Vagina (tissue), 2 donors: ENCODE measurements at regions not wholly inside any gene's neighbourhood (a gene's known extent, or its start where the extent isn't known, plus 50 kb on each side); places are given as distances from the start of the nearest gene placed in this dataset.

Source experiments
- CTCF ChIP-seq, 3 experiments: fragments of 450-650 bp in 2 of 3; fragments of 200-600 bp in 1 of 3; sonication (generic) in 1 of 3; IDR thresholded peaks; one replicate each; pipeline ENCODE4 v1.5.1; 2017 to 2019; ENCODE audit warnings: antibody characterized with exemption in 3 of 3, mild to moderate bottlenecking in 2 of 3, moderate library complexity in 2 of 3
- POLR2A ChIP-seq, 2 donors: fragments of 450-650 bp; IDR thresholded peaks; one replicate each; pipeline ENCODE4 v1.6.1; 2017; ENCODE audit warnings: antibody characterized with exemption in 2 of 2, mild to moderate bottlenecking in 2 of 2, moderate library complexity in 2 of 2
- POLR2AphosphoS5 ChIP-seq, 2 donors: sonication (generic); formaldehyde crosslinking; IDR thresholded peaks; one replicate each; pipeline ENCODE4 v1.9.0; 2017; ENCODE audit warnings: antibody characterized with exemption in 2 of 2, mild to moderate bottlenecking in 2 of 2, low read depth in 1 of 2; ENCODE audit not compliant: insufficient read depth in 1 of 2

- TF ChIP-seq CTCF (IDR thresholded peaks at IDR 0.05) = no peak
- no peak for TF ChIP-seq POLR2A (IDR thresholded peaks at IDR 0.05)
- no peak for TF ChIP-seq POLR2AphosphoS5 (IDR thresholded peaks at IDR 0.05; ENCODE audit: insufficient read depth in 1 of 2, low read depth in 1 of 2)
Measured at GRCh38 chr6:153814136-153814535, 224.9 kb upstream of the OPRM1 start.
